Adipose tissue (tissue), 3 donors: ENCODE measurements at regions not wholly inside any gene's neighbourhood (a gene's known extent, or its start where the extent isn't known, plus 50 kb on each side); places are given as distances from the start of the nearest gene placed in this dataset.

ENCODE experiments used
- H3K27ac ChIP-seq: one replicate; pipeline ENCODE4 v1.5.1; 2013; ENCODE audit warnings: low read depth, low read length
- WGBS, 3 donors: extraction: QIAGEN DNeasy Blood & Tissue Kit; methylation state at CpG; one replicate each; pipeline ENCODE4 v1.1.7; 2013; 5-methylcytosine and 5-hydroxymethylcytosine counted together
- donor health status: healthy with polysubstance abuse.
- donor health status: Bipolar disorder and iron deficiency.
- donor health status: healthy.

GRCh38 chr5:74103131-74104023 lies 477.4 kb downstream of the ARHGEF28 start:
- 68 to 91% (median 71%) methylated on average over 15 of the region's 15 CpGs for WGBS, 3 donors
- no peak overlapping the region for H3K27ac ChIP-seq

GRCh38 chr5:74100268-74100665 lies 474.3 kb downstream of the ARHGEF28 start:
- H3K27ac ChIP-seq, result no peak overlapping the region
- WGBS, 3 donors, result 92 to 100% (median 97%) methylated on average over 1 of the region's 1 CpG

GRCh38 chr5:74099538-74100267 lies 473.7 kb downstream of the ARHGEF28 start:
- no peak overlapping the region for H3K27ac ChIP-seq
- WGBS, 3 donors, result 82 to 93% (median 89%) methylated on average over 3 of the region's 3 CpGs

- no peak overlapping the region for H3K27ac ChIP-seq
Measured at GRCh38 chr5:74098941-74099340, 472.9 kb downstream of the ARHGEF28 start.

GRCh38 chr5:74098456-74098855 lies 472.5 kb downstream of the ARHGEF28 start:
- no peak overlapping the region for H3K27ac ChIP-seq

- H3K27ac ChIP-seq, result no peak overlapping the region
Measured at GRCh38 chr5:74096325-74096724, 470.3 kb downstream of the ARHGEF28 start.

- no peak overlapping the region for H3K27ac ChIP-seq
- 83 to 93% (median 89%) methylated on average over 5 of the region's 5 CpGs for WGBS, 3 donors
Measured at GRCh38 chr5:74095871-74096270, 469.9 kb downstream of the ARHGEF28 start.

- WGBS, 3 donors, result 82 to 94% (median 88%) methylated on average over 4 of the region's 4 CpGs
- no peak overlapping the region for H3K27ac ChIP-seq
Measured at GRCh38 chr5:74094782-74095108, 468.7 kb downstream of the ARHGEF28 start.

- 63 to 71% (median 68%) methylated on average over 5 of the region's 5 CpGs for WGBS, 3 donors
- no peak overlapping the region for H3K27ac ChIP-seq
Measured at GRCh38 chr5:74094096-74094781, 468.2 kb downstream of the ARHGEF28 start.

- no peak overlapping the region for H3K27ac ChIP-seq
- WGBS, 3 donors, result 85 to 89% (median 86%) methylated on average over 2 of the region's 2 CpGs
Measured at GRCh38 chr5:74093561-74093960, 467.6 kb downstream of the ARHGEF28 start.

- WGBS, 3 donors, result 89 to 98% (median 90%) methylated on average over 2 of the region's 2 CpGs
- no peak overlapping the region for H3K27ac ChIP-seq
Measured at GRCh38 chr5:74092766-74093165, 466.8 kb downstream of the ARHGEF28 start.

- WGBS, 3 donors, result 94 to 97% (median 96%) methylated on average over 2 of the region's 2 CpGs
- H3K27ac ChIP-seq, result no peak overlapping the region
Measured at GRCh38 chr5:74085782-74086181, 459.8 kb downstream of the ARHGEF28 start.

- WGBS, 3 donors, result 56 to 71% (median 64%) methylated on average over 4 of the region's 4 CpGs
Measured at GRCh38 chr5:74085186-74085585, 459.2 kb downstream of the ARHGEF28 start.

GRCh38 chr5:74083096-74083791 lies 457.2 kb downstream of the ARHGEF28 start:
- WGBS, 3 donors, result 64 to 95% (median 76%) methylated on average over 3 of the region's 3 CpGs

More at GRCh38 chr5:74085186-74085585, 459.2 kb downstream of the ARHGEF28 start:
- no peak overlapping the region for H3K27ac ChIP-seq

GRCh38 chr5:74082512-74083055 lies 456.6 kb downstream of the ARHGEF28 start:
- H3K27ac ChIP-seq, result no peak overlapping the region
- 88 to 89% (median 89%) methylated on average over 4 of the region's 4 CpGs for WGBS, 3 donors

More at GRCh38 chr5:74083096-74083791, 457.2 kb downstream of the ARHGEF28 start:
- no peak overlapping the region for H3K27ac ChIP-seq

GRCh38 chr5:74081126-74081525 lies 455.1 kb downstream of the ARHGEF28 start:
- 74 to 96% (median 81%) methylated on average over 5 of the region's 5 CpGs for WGBS, 3 donors

GRCh38 chr5:74079971-74080556 lies 454.1 kb downstream of the ARHGEF28 start:
- WGBS, 3 donors, result 79 to 90% (median 83%) methylated on average over 6 of the region's 6 CpGs

More at GRCh38 chr5:74081126-74081525, 455.1 kb downstream of the ARHGEF28 start:
- no peak overlapping the region for H3K27ac ChIP-seq

More at GRCh38 chr5:74079971-74080556, 454.1 kb downstream of the ARHGEF28 start:
- H3K27ac ChIP-seq, result no peak overlapping the region
